Spleen (tissue), 7 donors: ENCODE measurements at regions not wholly inside any gene's neighbourhood (a gene's known extent, or its start where the extent isn't known, plus 50 kb on each side); places are given as distances from the start of the nearest gene placed in this dataset.

Experiments
- POLR2A ChIP-seq, 3 donors: fragments of 450-650 bp; IDR thresholded peaks; one replicate each; pipeline ENCODE4 v1.5.1; 2017; ENCODE audit warnings: antibody characterized with exemption in 3 of 3, mild to moderate bottlenecking in 1 of 3
- TF ChIP-seq, protein P1 (sequence below), 11 experiments: fragments of 200-600 bp in 7 of 11; fragments of 450-650 bp in 4 of 11; sonication (generic) in 4 of 11; IDR thresholded peaks in 8 of 11; conservative IDR thresholded peaks in 3 of 11; 1 replicate in 7 of 11; 2 replicates in 4 of 11; pipeline versions ENCODE4 v1.4.0 to v1.8.0; 2016 to 2021; ENCODE audit warnings: antibody characterized with exemption in 11 of 11, inconsistent platforms in 4 of 11, mild to moderate bottlenecking in 1 of 11
- donor health status: DM: no; HTN: no; CAD: no; lungs with moderate emphysema.
- donor health status: DM: no; HTN: no; CAD: no.
- donor health status: DM: no; HTN: no; CAD: no.

- TF ChIP-seq, protein P1, sequence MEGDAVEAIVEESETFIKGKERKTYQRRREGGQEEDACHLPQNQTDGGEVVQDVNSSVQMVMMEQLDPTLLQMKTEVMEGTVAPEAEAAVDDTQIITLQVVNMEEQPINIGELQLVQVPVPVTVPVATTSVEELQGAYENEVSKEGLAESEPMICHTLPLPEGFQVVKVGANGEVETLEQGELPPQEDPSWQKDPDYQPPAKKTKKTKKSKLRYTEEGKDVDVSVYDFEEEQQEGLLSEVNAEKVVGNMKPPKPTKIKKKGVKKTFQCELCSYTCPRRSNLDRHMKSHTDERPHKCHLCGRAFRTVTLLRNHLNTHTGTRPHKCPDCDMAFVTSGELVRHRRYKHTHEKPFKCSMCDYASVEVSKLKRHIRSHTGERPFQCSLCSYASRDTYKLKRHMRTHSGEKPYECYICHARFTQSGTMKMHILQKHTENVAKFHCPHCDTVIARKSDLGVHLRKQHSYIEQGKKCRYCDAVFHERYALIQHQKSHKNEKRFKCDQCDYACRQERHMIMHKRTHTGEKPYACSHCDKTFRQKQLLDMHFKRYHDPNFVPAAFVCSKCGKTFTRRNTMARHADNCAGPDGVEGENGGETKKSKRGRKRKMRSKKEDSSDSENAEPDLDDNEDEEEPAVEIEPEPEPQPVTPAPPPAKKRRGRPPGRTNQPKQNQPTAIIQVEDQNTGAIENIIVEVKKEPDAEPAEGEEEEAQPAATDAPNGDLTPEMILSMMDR (IDR thresholded peaks at IDR 0.05 in 8 of 11, conservative IDR thresholded peaks at IDR 0.05 in 3 of 11): no peak
- no peak for TF ChIP-seq POLR2A (IDR thresholded peaks at IDR 0.05)
These were observed 1195.7 kb upstream of the ZEB2 start for GRCh38 chr2:145715601-145716000.
